MM.1S (cell line): ENCODE measurements at regions not wholly inside any gene's neighbourhood (a gene's known extent, or its start where the extent isn't known, plus 50 kb on each side); places are given as distances from the start of the nearest gene placed in this dataset.

Experiments
- DNase-seq: peaks from one replicate; pipeline ENCODE4 v3.0.0-alpha.2; 2015
- H2AFZ ChIP-seq: fragments of 300-600 bp; sonication (generic); 2 replicates; pipeline ENCODE4 v1.6.0; 2016; ENCODE audit warnings: antibody characterized with exemption, low read length
- H3F3A ChIP-seq: fragments of 300-600 bp; sonication (generic); 2 replicates; pipeline ENCODE4 v1.6.1; 2016; ENCODE audit warnings: mild to moderate bottlenecking, antibody characterized with exemption, low read length, moderate library complexity, mixed read lengths; ENCODE audit not compliant: insufficient read depth
- H3K27ac ChIP-seq: fragments of 300-600 bp; sonication (generic); 2 replicates; pipeline ENCODE4 v1.5.1; 2016; ENCODE audit warnings: mild to moderate bottlenecking, low read length
- H3K27me3 ChIP-seq: fragments of 300-600 bp; sonication (generic); replicated peaks from 2 replicates; pipeline ENCODE4 v1.6.0; 2016; ENCODE audit warnings: low read length; ENCODE audit not compliant: insufficient read depth
- H3K36me3 ChIP-seq: fragments of 300-600 bp; sonication (generic); replicated peaks from 2 replicates; pipeline ENCODE4 v1.6.1; 2016; ENCODE audit warnings: mild to moderate bottlenecking, low read length, mixed read lengths; ENCODE audit not compliant: insufficient read depth
- H3K4me1 ChIP-seq: fragments of 300-600 bp; sonication (generic); 2 replicates; pipeline ENCODE4 v1.6.1; 2016; ENCODE audit warnings: low read length, mixed read lengths
- H3K4me2 ChIP-seq: fragments of 300-600 bp; sonication (generic); 2 replicates; pipeline ENCODE4 v1.6.0; 2016; ENCODE audit warnings: low read depth, low read length
- H3K4me3 ChIP-seq: fragments of 300-600 bp; sonication (generic); 2 replicates; pipeline ENCODE4 v1.5.1; 2016; ENCODE audit warnings: low read length, mixed read lengths
- H3K79me2 ChIP-seq: fragments of 300-600 bp; sonication (generic); 2 replicates; pipeline ENCODE4 v1.6.1; 2016; ENCODE audit warnings: mixed run types, low read length, mixed read lengths
- H3K9ac ChIP-seq: fragments of 300-600 bp; sonication (generic); 2 replicates; pipeline ENCODE4 v1.6.1; 2016; ENCODE audit warnings: low read length, mixed read lengths
- H3K9me2 ChIP-seq: fragments of 300-600 bp; sonication (generic); replicated peaks from 2 replicates; pipeline ENCODE4 v1.6.1; 2016; ENCODE audit warnings: mild to moderate bottlenecking, low read length, mixed read lengths; ENCODE audit not compliant: insufficient read depth
- H3K9me3 ChIP-seq: fragments of 300-600 bp; sonication (generic); replicated peaks from 2 replicates; pipeline ENCODE4 v1.6.1; 2016; ENCODE audit warnings: mild to moderate bottlenecking, low read length, mixed read lengths; ENCODE audit not compliant: insufficient read depth
- H4K20me1 ChIP-seq: fragments of 300-600 bp; sonication (generic); 2 replicates; pipeline ENCODE4 v1.6.1; 2016; ENCODE audit warnings: mild to moderate bottlenecking, low read length, moderate library complexity, mixed read lengths; ENCODE audit not compliant: insufficient read depth
- EZH2 ChIP-seq: fragments of 300-600 bp; sonication (generic); optimal IDR thresholded peaks from 2 replicates; pipeline ENCODE3; 2017; ENCODE audit warnings: low read depth, mild to moderate bottlenecking, antibody characterized with exemption, low read length, mixed read lengths
- EZH2phosphoT487 ChIP-seq: fragments of 300-600 bp; sonication (generic); IDR thresholded peaks from 2 replicates; pipeline ENCODE4 v1.6.1; 2018; ENCODE audit warnings: antibody characterized with exemption, low read length
- TF ChIP-seq, protein P1 (sequence below): fragments of 300-600 bp; sonication (generic); IDR thresholded peaks from 2 replicates; pipeline ENCODE4 v1.5.1; 2016; ENCODE audit warnings: antibody characterized with exemption, low read length, mixed read lengths

DNA sequence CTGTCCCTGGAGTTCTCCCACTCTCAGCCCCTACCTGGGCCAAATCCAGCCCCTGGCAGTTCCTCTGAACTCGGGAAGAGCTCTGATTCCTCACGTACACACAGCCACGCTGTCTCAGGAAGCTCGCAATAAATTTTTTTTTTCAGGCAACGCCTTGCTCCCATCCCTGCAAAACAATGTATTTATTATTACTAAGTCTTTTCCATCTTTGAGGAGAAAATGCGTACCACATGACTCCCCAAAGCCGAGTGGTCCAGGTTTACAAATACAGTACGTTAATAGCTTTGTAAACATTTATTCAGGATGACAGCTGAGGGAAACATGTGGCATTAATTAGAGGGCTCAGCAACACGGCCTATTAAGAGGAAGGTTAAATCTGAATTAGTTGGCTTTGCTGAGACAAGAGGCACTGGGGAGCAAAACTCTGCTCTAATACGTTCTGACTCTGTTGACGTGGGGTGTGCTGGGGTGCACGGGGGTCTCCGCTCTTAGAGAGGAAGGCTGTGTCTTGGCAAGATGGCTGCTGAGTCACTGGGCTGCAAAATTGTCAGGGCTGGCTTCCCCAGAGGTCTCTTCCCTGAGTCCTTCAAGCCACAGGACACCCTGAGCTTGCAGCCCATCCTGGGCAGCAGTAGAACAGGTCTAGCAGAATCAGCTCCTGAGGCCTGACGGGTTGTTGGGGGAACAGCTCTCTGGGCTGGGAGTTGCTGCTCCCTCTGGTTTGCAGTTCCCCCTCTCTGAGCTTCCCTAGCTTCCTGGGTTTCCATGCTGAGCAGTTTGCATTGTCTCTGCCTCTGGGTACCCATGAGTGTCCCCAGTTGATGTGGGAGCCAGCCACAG, 185.2 kb upstream of the TBX3 start:
- H3K27me3 ChIP-seq, result no peaks in the 10 kb centered on the region
- H4K20me1 ChIP-seq, result no peaks in the 10 kb centered on the region
- TF ChIP-seq EZH2, result no peak
- TF ChIP-seq EZH2phosphoT487, result no peak
- TF ChIP-seq, protein P1, sequence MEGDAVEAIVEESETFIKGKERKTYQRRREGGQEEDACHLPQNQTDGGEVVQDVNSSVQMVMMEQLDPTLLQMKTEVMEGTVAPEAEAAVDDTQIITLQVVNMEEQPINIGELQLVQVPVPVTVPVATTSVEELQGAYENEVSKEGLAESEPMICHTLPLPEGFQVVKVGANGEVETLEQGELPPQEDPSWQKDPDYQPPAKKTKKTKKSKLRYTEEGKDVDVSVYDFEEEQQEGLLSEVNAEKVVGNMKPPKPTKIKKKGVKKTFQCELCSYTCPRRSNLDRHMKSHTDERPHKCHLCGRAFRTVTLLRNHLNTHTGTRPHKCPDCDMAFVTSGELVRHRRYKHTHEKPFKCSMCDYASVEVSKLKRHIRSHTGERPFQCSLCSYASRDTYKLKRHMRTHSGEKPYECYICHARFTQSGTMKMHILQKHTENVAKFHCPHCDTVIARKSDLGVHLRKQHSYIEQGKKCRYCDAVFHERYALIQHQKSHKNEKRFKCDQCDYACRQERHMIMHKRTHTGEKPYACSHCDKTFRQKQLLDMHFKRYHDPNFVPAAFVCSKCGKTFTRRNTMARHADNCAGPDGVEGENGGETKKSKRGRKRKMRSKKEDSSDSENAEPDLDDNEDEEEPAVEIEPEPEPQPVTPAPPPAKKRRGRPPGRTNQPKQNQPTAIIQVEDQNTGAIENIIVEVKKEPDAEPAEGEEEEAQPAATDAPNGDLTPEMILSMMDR, result no peak
- DNase-seq, result no peak
- no peak overlapping the region for H2AFZ ChIP-seq
- no peak overlapping the region for H3K9ac ChIP-seq
- no peak overlapping the region for H3K4me3 ChIP-seq
- no peaks in the 10 kb centered on the region for H3K9me2 ChIP-seq
- no peak overlapping the region for H3K4me2 ChIP-seq
- no peaks in the 10 kb centered on the region for H3K79me2 ChIP-seq
- no peaks in the 10 kb centered on the region for H3K36me3 ChIP-seq
- no peaks in the 10 kb centered on the region for H3F3A ChIP-seq
- H3K4me1 ChIP-seq, result no peaks in the 10 kb centered on the region
- no peak overlapping the region for H3K27ac ChIP-seq
- H3K9me3 ChIP-seq, result no peaks in the 10 kb centered on the region

DNA sequence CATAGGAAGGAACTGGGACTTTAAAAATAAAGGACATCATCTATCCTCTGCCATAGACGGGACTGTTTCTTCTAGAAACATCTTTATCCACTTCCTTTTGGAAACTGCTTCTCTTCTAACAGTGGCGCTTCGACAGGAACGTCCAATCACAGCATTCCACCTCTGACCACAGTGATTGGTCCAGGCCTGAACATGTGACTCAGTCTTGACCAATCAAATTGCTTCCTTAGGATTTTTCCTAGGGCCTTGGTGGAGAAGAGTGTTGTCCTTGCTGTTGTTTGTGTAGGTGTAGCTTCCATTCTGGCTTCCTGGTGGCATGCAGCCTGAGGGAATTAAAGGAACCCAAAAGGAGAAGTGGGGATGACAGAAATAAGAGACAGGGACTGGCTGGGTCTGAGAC, 182.4 kb upstream of the TBX3 start:
- no peaks in the 10 kb centered on the region for H3F3A ChIP-seq
- H3K27me3 ChIP-seq, result no peaks in the 10 kb centered on the region
- no peaks in the 10 kb centered on the region for H3K9me2 ChIP-seq
- H3K36me3 ChIP-seq, result no peaks in the 10 kb centered on the region
- DNase-seq, result no peak
- TF ChIP-seq, protein P1, result no peak
- no peak overlapping the region for H3K9ac ChIP-seq
- H2AFZ ChIP-seq, result no peak overlapping the region
- no peak overlapping the region for H3K27ac ChIP-seq
- H3K9me3 ChIP-seq, result no peaks in the 10 kb centered on the region
- H3K4me2 ChIP-seq, result no peak overlapping the region
- no peaks in the 10 kb centered on the region for H4K20me1 ChIP-seq
- no peaks in the 10 kb centered on the region for H3K4me1 ChIP-seq
- no peak overlapping the region for H3K4me3 ChIP-seq
- H3K79me2 ChIP-seq, result no peaks in the 10 kb centered on the region

DNA sequence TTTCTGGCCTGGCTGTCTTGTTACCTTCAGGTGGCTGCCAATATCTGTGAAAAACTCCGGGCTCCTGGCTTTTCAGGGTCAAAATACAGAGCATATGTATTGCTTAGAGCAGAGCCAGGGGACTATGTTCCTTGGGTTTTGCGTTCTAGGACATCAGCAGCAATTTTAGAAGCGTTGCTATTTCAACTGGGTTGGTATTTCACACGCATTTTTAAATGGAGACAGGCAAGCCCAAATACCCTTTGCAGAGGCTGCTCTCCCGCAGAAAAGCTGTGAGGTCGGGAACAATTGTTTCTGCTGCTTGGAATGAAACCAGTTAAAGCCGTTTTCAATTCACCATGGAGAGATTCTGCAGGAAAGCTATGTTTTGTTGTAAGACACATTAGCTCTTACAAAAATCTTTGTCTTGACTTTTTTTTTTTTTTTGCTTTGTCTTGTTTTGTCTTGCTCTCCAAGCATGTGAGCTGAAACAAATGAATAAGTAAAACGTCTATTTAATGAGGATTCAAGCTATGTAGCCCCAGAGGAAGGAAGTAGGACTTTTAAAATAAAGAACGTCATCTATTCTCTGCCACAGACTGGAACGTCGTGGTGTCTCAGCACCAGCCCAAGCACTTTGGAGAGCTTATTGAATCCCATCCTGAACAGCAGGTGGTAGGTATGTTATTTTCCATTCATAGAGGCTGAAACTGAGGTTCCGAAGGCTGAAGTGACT, 181.0 kb upstream of the TBX3 start:
- DNase-seq, result no peak
- no peak overlapping the region for H2AFZ ChIP-seq
- TF ChIP-seq EZH2phosphoT487 (no peak), EZH2 (no peak)
- TF ChIP-seq, protein P1, result no peak
- H3K4me1 ChIP-seq, result no peaks in the 10 kb centered on the region
- H3K27me3 ChIP-seq, result no peaks in the 10 kb centered on the region
- H3K9me2 ChIP-seq, result no peaks in the 10 kb centered on the region
- no peak overlapping the region for H3K4me3 ChIP-seq
- H3K79me2 ChIP-seq, result no peaks in the 10 kb centered on the region
- H3K9ac ChIP-seq, result no peak overlapping the region
- H4K20me1 ChIP-seq, result no peaks in the 10 kb centered on the region
- no peaks in the 10 kb centered on the region for H3K36me3 ChIP-seq
- H3F3A ChIP-seq, result no peaks in the 10 kb centered on the region
- H3K9me3 ChIP-seq, result no peaks in the 10 kb centered on the region
- no peak overlapping the region for H3K27ac ChIP-seq
- H3K4me2 ChIP-seq, result no peak overlapping the region
